H1 (cell line): ENCODE measurements at regions not wholly inside any gene's neighbourhood (a gene's known extent, or its start where the extent isn't known, plus 50 kb on each side); places are given as distances from the start of the nearest gene placed in this dataset.

Experiments used
- CTCF ChIP-seq, 3 experiments: IDR thresholded peaks; 1 replicate in 2 of 3; 2 replicates in 1 of 3; pipeline versions ENCODE4 v1.5.1 to v1.6.1; 2011; ENCODE audit warnings: low read length in 3 of 3, mild to moderate bottlenecking in 3 of 3, inconsistent platforms in 2 of 3, low read depth in 1 of 3, moderate library complexity in 1 of 3; ENCODE audit not compliant: insufficient read depth in 1 of 3; ENCODE audit errors: control extremely low read depth in 1 of 3
- EP300 ChIP-seq, 2 experiments: IDR thresholded peaks; 1 replicate in 1 of 2; 2 replicates in 1 of 2; pipeline ENCODE4 v1.6.1; 2011 to 2012; ENCODE audit warnings: low read depth in 2 of 2, low read length in 2 of 2, mild to moderate bottlenecking in 2 of 2, borderline replicate concordance in 1 of 2, inconsistent platforms in 1 of 2, moderate library complexity in 1 of 2
- MAX ChIP-seq: IDR thresholded peaks from 2 replicates; pipeline ENCODE4 v1.6.1; 2012; ENCODE audit warnings: inconsistent platforms
- PHF8 ChIP-seq: fragments of 200-600 bp; sonication (generic); conservative IDR thresholded peaks from 2 replicates; pipeline ENCODE4 v1.7.1; 2012; ENCODE audit warnings: low read depth, mild to moderate bottlenecking, inconsistent platforms, low read length, moderate library complexity
- POLR2A ChIP-seq, 2 experiments: IDR thresholded peaks; 1 replicate in 1 of 2; 2 replicates in 1 of 2; pipeline ENCODE4 v1.6.1; 2011; ENCODE audit warnings: low read depth in 2 of 2, low read length in 2 of 2, mild to moderate bottlenecking in 2 of 2; ENCODE audit errors: control extremely low read depth in 1 of 2
- POLR2AphosphoS5 ChIP-seq: IDR thresholded peaks from 2 replicates; pipeline ENCODE4 v1.6.1; 2011; ENCODE audit warnings: low read depth, low read length
- SIN3A ChIP-seq, 2 experiments: IDR thresholded peaks in 1 of 2; conservative IDR thresholded peaks in 1 of 2; 2 replicates each; pipeline ENCODE4 v1.6.1; 2011 to 2012; ENCODE audit warnings: low read length in 2 of 2, improper control_type of control experiment in 1 of 2, low read depth in 1 of 2, mild to moderate bottlenecking in 1 of 2
- USF2 ChIP-seq: IDR thresholded peaks from 2 replicates; pipeline ENCODE4 v1.6.1; 2011; ENCODE audit warnings: low read length, improper control_type of control experiment

- TF ChIP-seq EP300 (IDR thresholded peaks at IDR 0.05; ENCODE audit: borderline replicate concordance in 1 of 2, low read depth in 2 of 2, low read length in 2 of 2), result no peak
- TF ChIP-seq MAX, result no peak
- TF ChIP-seq CTCF (IDR thresholded peaks at IDR 0.05; ENCODE audit: control extremely low read depth in 1 of 3, insufficient read depth in 1 of 3, low read depth in 1 of 3, low read length in 3 of 3), result no peak
- TF ChIP-seq POLR2A (IDR thresholded peaks at IDR 0.05; ENCODE audit: control extremely low read depth in 1 of 2, low read depth in 2 of 2, low read length in 2 of 2), result no peak
- no peak for TF ChIP-seq USF2
- TF ChIP-seq SIN3A (conservative IDR thresholded peaks at IDR 0.05 in 1 of 2, IDR thresholded peaks at IDR 0.05 in 1 of 2; ENCODE audit: low read depth in 1 of 2, low read length in 2 of 2), result no peak
- TF ChIP-seq PHF8, result no peak
- no peak for TF ChIP-seq POLR2AphosphoS5
Measured at GRCh38 chr6:71681234-71681867, 205.0 kb upstream of the RIMS1 start.
